HEK293 (cell line): ENCODE measurements at regions not wholly inside any gene's neighbourhood (a gene's known extent, or its start where the extent isn't known, plus 50 kb on each side); places are given as distances from the start of the nearest gene placed in this dataset.

ENCODE experiments used
- CTCF ChIA-PET: fragments of 350-600 bp; formaldehyde crosslinking; extraction: SDS; loops from one replicate; lab custom pipeline; 2021; ENCODE audit warnings: antibody characterized with exemption; lab: Yijun Ruan, JAX
- POLR2A ChIA-PET: fragments of 300-600 bp; formaldehyde crosslinking; extraction: SDS; loops from one replicate; lab custom pipeline; 2020; ENCODE audit warnings: antibody characterized with exemption, inconsistent platforms; lab: Yijun Ruan, JAX
- H3K27ac ChIP-seq: fragments of 200-500 bp; sonication (Bioruptor generic); 2 replicates; pipeline ENCODE4 v1.5.1; 2014; ENCODE audit warnings: low read depth, low read length, control low read depth, inconsistent platforms; ENCODE audit errors: extremely low read depth
- H3K36me3 ChIP-seq, 2 experiments: fragments of 200-500 bp in 1 of 2; sonication (Bioruptor generic) in 1 of 2; 1 replicate in 1 of 2; 2 replicates in 1 of 2; pipeline ENCODE4 v1.5.1; 2014 to 2017; ENCODE audit warnings: inconsistent platforms in 2 of 2, low read length in 2 of 2; ENCODE audit not compliant: control insufficient read depth in 2 of 2, insufficient read depth in 1 of 2
- H3K4me1 ChIP-seq: fragments of 200-500 bp; sonication (Bioruptor generic); 2 replicates; pipeline ENCODE4 v1.5.1; 2014; ENCODE audit warnings: mild to moderate bottlenecking, low read length, inconsistent platforms; ENCODE audit not compliant: control insufficient read depth, insufficient read depth
- H3K4me3 ChIP-seq: 2 replicates; pipeline ENCODE4 v1.5.1; 2011; ENCODE audit warnings: low read depth, mild to moderate bottlenecking, control low read depth, low read length, moderate library complexity
- H3K9me3 ChIP-seq: fragments of 200-500 bp; sonication (Bioruptor generic); 2 replicates; pipeline ENCODE4 v1.5.1; 2014; ENCODE audit warnings: low read depth, low read length, inconsistent platforms; ENCODE audit not compliant: control insufficient read depth, insufficient read depth
- MEIS1 ChIP-seq: sonication (generic); formaldehyde crosslinking; IDR thresholded peaks from 2 replicates; pipeline ENCODE4 v1.8.1; 2022; ENCODE audit warnings: missing genetic modification reagents, mild to moderate bottlenecking, borderline replicate concordance
- MZF1 ChIP-seq: fragments of 450-650 bp; formaldehyde crosslinking; IDR thresholded peaks from 2 replicates; pipeline ENCODE4 v1.5.1; 2017; ENCODE audit warnings: missing biosample characterization, missing genetic modification characterization, borderline replicate concordance
- PBX3 ChIP-seq: sonication (generic); formaldehyde crosslinking; IDR thresholded peaks from 2 replicates; pipeline ENCODE4 v1.8.1; 2022; ENCODE audit warnings: mild to moderate bottlenecking, moderate library complexity, missing genetic modification reagents
- ZBTB6 ChIP-seq: fragments of 450-650 bp; formaldehyde crosslinking; IDR thresholded peaks from 2 replicates; pipeline ENCODE4 v1.5.1; 2017; ENCODE audit warnings: missing biosample characterization, missing genetic modification characterization
- ZNF138 ChIP-seq: fragments of 450-650 bp; formaldehyde crosslinking; IDR thresholded peaks from 2 replicates; pipeline ENCODE4 v1.5.1; 2016; ENCODE audit warnings: missing biosample characterization, missing genetic modification characterization, borderline replicate concordance
- ZNF146 ChIP-seq: fragments of 450-650 bp; formaldehyde crosslinking; IDR thresholded peaks from 2 replicates; pipeline ENCODE4 v1.5.1; 2016; ENCODE audit warnings: missing biosample characterization, missing genetic modification characterization
- ZNF221 ChIP-seq: fragments of 450-650 bp; formaldehyde crosslinking; IDR thresholded peaks from 2 replicates; pipeline ENCODE4 v1.5.1; 2017; ENCODE audit warnings: missing biosample characterization, missing genetic modification characterization, borderline replicate concordance
- ZNF302 ChIP-seq: fragments of 450-650 bp; formaldehyde crosslinking; IDR thresholded peaks from 2 replicates; pipeline ENCODE4 v1.5.1; 2016; ENCODE audit warnings: missing biosample characterization, missing genetic modification characterization, low read depth
- ZNF366 ChIP-seq: fragments of 450-650 bp; formaldehyde crosslinking; conservative IDR thresholded peaks from 2 replicates; pipeline ENCODE4 v1.5.1; 2016; ENCODE audit warnings: missing biosample characterization, missing genetic modification characterization
- ZNF416 ChIP-seq: fragments of 450-650 bp; formaldehyde crosslinking; IDR thresholded peaks from 2 replicates; pipeline ENCODE4 v1.5.1; 2016; ENCODE audit warnings: missing biosample characterization, missing genetic modification characterization
- ZNF501 ChIP-seq: fragments of 450-650 bp; formaldehyde crosslinking; IDR thresholded peaks from 2 replicates; pipeline ENCODE4 v1.5.1; 2016; ENCODE audit warnings: missing biosample characterization, missing genetic modification characterization
- ZNF514 ChIP-seq: fragments of 450-650 bp; formaldehyde crosslinking; IDR thresholded peaks from 2 replicates; pipeline ENCODE4 v1.5.1; 2016; ENCODE audit warnings: missing biosample characterization, missing genetic modification characterization
- ZNF548 ChIP-seq: fragments of 450-650 bp; formaldehyde crosslinking; IDR thresholded peaks from 2 replicates; pipeline ENCODE4 v1.5.1; 2016; ENCODE audit warnings: missing biosample characterization, missing genetic modification characterization
- ZNF549 ChIP-seq: fragments of 450-650 bp; IDR thresholded peaks from 2 replicates; pipeline ENCODE4 v1.5.1; 2018; ENCODE audit warnings: missing biosample characterization, missing genetic modification characterization, mild to moderate bottlenecking, inconsistent platforms, moderate library complexity
- ZNF610 ChIP-seq: fragments of 450-650 bp; formaldehyde crosslinking; IDR thresholded peaks from 2 replicates; pipeline ENCODE4 v1.5.1; 2016; ENCODE audit warnings: missing biosample characterization, missing genetic modification characterization, borderline replicate concordance
- ZNF626 ChIP-seq: fragments of 450-650 bp; sonication (Bioruptor Pico); formaldehyde crosslinking; IDR thresholded peaks from 2 replicates; pipeline ENCODE4 v1.5.1; 2018; ENCODE audit warnings: missing biosample characterization, missing genetic modification characterization, inconsistent platforms
- ZNF776 ChIP-seq: fragments of 450-650 bp; formaldehyde crosslinking; IDR thresholded peaks from 2 replicates; pipeline ENCODE4 v1.5.0; 2017; ENCODE audit warnings: missing biosample characterization, missing genetic modification characterization, borderline replicate concordance
- ZNF843 ChIP-seq: fragments of 450-650 bp; formaldehyde crosslinking; IDR thresholded peaks from 2 replicates; pipeline ENCODE4 v1.5.1; 2016; ENCODE audit warnings: missing biosample characterization, missing genetic modification characterization
- ZSCAN23 ChIP-seq: fragments of 450-650 bp; formaldehyde crosslinking; IDR thresholded peaks from 2 replicates; pipeline ENCODE4 v1.5.1; 2016; ENCODE audit warnings: missing biosample characterization, missing genetic modification characterization

GRCh38 chr6:131382631-131383030 is 190.4 kb upstream of the ARG1 start:
- no peaks in the 10 kb centered on the region for H3K4me1 ChIP-seq
- ChIA-PET POLR2A (no interaction called here), CTCF (no interaction called here)
- H3K36me3 ChIP-seq, result no peaks in the 10 kb centered on the region
- no peaks in the 10 kb centered on the region for H3K9me3 ChIP-seq
- no peak overlapping the region for H3K4me3 ChIP-seq
- TF ChIP-seq MZF1 (no peak), ZNF549 (tag by site-specific recombination) (no peak)
- no peak overlapping the region for H3K27ac ChIP-seq

DNA sequence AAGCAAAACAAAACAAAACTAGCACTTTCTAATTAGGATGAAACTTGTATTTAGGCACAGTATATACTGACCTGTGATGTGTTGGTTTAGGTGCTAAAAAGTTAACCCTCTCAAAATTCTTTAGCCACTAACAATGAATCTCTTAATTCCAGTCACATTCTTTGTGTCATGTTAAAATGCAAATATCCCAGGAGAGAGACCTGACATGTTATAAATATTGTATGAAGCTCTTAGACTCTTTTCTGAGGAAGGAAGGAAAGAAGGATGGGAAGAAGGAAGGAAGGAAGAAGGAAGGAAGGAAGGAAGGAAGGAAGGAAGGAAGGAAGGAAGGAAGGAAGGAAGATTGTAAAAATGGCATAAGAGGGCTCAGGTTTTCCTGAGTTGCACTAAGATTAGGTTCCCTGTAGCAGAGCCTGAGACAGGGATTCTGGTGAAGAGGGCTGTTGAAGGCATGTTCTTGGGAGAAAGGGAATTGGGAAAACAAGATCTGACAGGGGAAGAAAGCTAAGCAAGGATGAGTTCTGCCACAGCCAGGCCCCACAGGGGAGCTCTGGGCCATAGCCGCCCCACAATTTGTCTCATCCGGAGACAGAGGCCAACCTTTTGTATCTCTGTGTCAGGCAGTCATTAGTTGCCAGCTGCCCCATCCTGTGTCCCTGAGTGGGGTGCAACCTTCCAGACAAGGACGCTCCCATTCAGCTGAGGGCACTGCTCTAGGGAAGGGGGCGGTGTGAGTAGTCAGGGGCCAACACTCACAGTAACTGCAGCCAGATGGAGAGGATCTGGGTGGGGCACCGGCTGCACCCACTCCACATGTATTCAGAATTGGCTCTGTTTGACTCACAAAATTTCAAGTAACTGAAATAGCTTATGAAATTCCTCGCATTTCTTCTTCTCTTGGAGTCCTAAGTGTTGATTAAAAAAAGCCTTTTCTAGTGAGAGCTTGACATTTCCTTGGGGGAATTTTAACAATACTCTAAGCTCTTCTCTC is 189.3 kb upstream of the ARG1 start:
- POLR2A ChIA-PET, result no interaction called here
- H3K9me3 ChIP-seq, result no peaks in the 10 kb centered on the region
- no peak overlapping the region for H3K4me3 ChIP-seq
- TF ChIP-seq ZNF366 (tag by site-specific recombination) (peak; percentile 50; the same call in 1 of the 2 replicates), PBX3 (no peak), ZSCAN23 (tag by site-specific recombination) (no peak)
- TF ChIP-seq, all 188 proteins: peak for 1
- H3K36me3 ChIP-seq, result no peaks in the 10 kb centered on the region
- no peak overlapping the region for H3K27ac ChIP-seq
- CTCF ChIA-PET, result interaction anchor here (1.1 to 1.6 kb wide), 3 partner anchors 12 to 150 kb away, joined by 3 to 7 read pairs (median 3); no protein-coding TSS in a partner anchor
- no peaks in the 10 kb centered on the region for H3K4me1 ChIP-seq

GRCh38 chr6:131387562-131388447 is 185.2 kb upstream of the ARG1 start:
- Histone ChIP-seq H3K9me3 (no peaks in the 10 kb centered on the region), H3K4me1 (no peaks in the 10 kb centered on the region), H3K4me3 (no peak overlapping the region), H3K27ac (no peak overlapping the region), H3K36me3 (no peaks in the 10 kb centered on the region)
- POLR2A ChIA-PET, result interaction anchor here (1.2 kb wide), 1 partner anchor 10 kb away, joined by 3 read pairs; no protein-coding TSS in a partner anchor
- CTCF ChIA-PET, result interaction anchor here (0.6 to 1.6 kb wide), 5 partner anchors 12 to 1714 kb away, joined by 3 to 5 read pairs (median 4); no protein-coding TSS in a partner anchor
- TF ChIP-seq MEIS1 (CRISPR knock-in tag), result peak; percentile 52; the same call in 1 of the 2 replicates
- no peak for TF ChIP-seq ZNF610 (tag by site-specific recombination)
- TF ChIP-seq, all 188 proteins: peak for 1

- TF ChIP-seq ZBTB6 (tag by site-specific recombination) (no peak), ZNF221 (tag by site-specific recombination) (no peak), ZNF514 (tag by site-specific recombination) (no peak), ZNF146 (tag by site-specific recombination) (no peak), ZNF776 (tag by site-specific recombination) (no peak), ZNF548 (tag by site-specific recombination) (no peak), ZNF416 (tag by site-specific recombination) (no peak), ZNF843 (tag by site-specific recombination) (no peak), ZNF501 (tag by site-specific recombination) (no peak), ZNF626 (no peak), ZNF138 (tag by site-specific recombination) (no peak), ZNF302 (tag by site-specific recombination) (no peak)
- Histone ChIP-seq H3K4me1 (no peaks in the 10 kb centered on the region), H3K9me3 (no peaks in the 10 kb centered on the region), H3K4me3 (no peak overlapping the region), H3K27ac (no peak overlapping the region), H3K36me3 (no peaks in the 10 kb centered on the region)
- POLR2A ChIA-PET, result no interaction called here
- CTCF ChIA-PET, result no interaction called here
Observed at GRCh38 chr6:131390322-131390721, 182.7 kb upstream of the ARG1 start.
